ENCODE measurements at regions not wholly inside any gene's neighbourhood (a gene's known extent, or its start where the extent isn't known, plus 50 kb on each side); places are given as distances from the start of the nearest gene placed in this dataset.

DNA sequence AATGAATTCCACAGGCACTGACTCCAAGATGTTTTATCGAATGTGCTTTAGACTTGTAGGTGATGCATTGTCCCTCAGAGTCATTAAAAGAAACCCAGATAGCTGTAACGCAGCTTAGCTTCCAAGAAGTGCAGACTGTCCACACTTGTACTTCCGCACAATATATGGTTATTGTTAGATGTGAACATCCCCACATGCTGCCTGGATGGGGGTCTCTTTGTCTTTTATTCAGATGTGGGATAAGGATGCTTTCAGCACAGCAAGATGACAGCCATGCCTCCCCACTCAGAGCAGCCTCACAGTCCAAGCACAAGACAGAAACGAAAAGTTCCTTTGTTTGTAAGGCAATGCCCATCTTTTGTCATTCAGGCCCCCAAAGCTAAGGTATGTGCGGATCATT lies 416.6 kb downstream of the HRH4 start:
- no peak for DNase-seq (ENCODE audit: low read depth in 3 of 3, low spot score in 1 of 3)

DNA sequence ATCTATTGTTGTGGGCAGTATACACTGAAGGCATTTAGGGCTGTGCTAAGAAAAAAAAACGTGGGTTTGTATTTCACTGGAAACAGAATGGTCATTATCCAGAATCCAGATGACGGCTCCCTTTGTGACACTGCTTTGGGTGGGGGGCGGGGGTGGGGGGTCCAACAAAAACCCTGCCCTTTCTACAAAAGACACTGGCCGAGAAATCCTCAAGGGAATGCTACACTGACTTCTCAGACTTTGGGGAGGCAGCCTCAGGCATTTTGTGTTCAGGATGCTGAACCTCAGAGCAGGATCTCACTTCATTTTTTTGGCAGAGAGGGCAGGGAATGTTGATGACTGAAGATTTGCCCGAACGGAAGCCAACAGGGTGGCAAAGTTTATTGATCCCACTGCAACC lies 417.1 kb downstream of the HRH4 start:
- DNase-seq (ENCODE audit: low read depth in 3 of 3, low spot score in 1 of 3) = no peak

DNA sequence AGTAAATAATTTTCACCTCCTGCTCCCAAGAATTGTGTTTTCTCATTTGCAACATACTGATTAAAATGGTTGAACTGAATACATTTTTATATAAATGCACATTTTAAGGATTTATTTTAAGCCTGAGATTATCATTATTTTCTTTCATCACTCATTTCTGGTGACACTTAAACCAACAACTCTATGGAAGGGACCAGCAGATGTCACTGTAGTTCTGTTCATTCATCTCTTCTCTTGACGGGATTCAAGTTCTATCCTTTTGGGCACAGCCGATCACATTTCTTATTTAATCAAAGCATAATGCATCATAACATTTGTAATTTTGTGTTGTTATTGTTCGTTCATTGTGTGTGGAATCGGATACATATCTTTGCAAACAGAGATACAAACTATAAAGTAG lies 417.9 kb downstream of the HRH4 start:
- DNase-seq (ENCODE audit: low read depth in 3 of 3, low spot score in 1 of 3) = no peak

DNA sequence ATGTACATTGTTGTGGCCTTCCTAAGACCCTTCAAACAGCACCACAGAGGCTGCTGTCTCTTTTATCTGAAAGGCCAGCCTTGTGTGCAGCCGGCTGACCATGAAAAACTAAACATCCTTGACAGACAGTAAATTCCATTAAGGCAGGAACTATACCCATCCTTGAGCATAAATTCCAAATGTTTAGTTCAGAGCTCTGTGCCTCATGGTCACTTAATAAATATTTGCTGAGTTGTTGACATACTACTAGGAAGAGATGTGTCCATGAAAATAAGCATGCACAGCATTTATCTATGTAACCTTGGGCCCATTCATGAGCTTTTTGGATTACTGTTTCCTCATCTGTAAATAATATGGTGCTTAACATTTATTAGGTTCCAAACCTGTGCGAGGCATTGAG lies 424.8 kb downstream of the HRH4 start:
- no peak for DNase-seq (ENCODE audit: low read depth in 3 of 3, low spot score in 1 of 3)

DNA sequence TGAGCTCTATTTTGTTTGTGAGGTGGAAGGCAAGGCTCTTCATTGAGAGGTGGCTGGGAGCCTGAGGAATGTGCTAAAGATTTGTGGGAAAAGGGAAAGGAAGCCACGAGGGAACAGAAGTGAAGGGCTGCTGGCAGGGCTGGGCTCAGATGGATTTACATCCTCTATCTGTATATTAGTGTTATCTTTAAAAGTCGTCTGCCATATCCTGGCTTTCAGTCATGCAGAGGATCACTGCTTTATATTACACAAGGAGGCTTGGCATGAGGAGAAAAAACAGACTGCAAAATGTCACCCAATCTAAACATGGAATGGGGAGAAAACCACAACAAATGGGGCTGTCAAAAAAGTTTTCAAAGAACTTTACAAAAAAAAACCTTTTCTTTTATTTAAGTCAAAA lies 434.4 kb downstream of the HRH4 start:
- no peak for DNase-seq (ENCODE audit: low read depth in 3 of 3, low spot score in 1 of 3)

DNA sequence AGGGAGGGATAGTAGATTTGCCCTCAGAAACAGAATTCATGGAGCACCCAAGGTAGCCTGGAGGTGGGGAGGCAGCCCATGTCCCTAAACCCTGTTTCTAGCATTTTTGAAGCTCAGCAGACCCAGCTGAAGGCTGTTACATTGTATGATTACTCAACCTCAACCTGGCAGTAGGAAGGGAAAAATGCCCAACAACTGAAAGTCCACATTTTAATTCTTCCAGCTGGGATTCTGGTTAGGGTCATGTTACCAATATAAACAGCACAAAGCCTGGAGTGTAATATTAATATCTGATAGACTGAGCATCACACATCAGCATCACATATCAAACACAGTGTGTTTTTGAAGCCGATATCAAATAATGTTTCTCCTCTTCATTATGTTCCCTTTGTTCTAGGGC lies 437.0 kb downstream of the HRH4 start:
- no peak for DNase-seq (ENCODE audit: low read depth in 3 of 3, low spot score in 1 of 3)

DNA sequence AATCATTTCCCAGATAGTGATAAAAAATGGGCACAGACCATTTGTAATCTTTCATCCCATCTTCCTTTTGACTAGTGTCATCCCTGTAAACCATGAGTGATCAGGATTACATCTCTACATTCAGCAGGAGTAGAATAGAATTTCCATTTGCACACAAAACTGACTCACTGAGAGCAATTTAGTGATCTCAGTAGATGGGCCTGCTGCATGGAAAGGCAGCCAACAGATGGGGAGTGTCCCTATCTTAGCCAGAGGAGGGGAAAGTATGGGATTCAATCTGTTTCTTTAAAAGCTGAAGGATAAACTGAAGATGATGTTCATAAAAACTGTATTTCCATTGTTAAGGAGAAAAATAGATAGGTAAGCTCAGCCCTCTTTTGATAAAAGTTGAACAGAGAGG lies 441.7 kb downstream of the ZNF521 start:
- no peak for DNase-seq (ENCODE audit: low read depth in 3 of 3, low spot score in 1 of 3)

DNA sequence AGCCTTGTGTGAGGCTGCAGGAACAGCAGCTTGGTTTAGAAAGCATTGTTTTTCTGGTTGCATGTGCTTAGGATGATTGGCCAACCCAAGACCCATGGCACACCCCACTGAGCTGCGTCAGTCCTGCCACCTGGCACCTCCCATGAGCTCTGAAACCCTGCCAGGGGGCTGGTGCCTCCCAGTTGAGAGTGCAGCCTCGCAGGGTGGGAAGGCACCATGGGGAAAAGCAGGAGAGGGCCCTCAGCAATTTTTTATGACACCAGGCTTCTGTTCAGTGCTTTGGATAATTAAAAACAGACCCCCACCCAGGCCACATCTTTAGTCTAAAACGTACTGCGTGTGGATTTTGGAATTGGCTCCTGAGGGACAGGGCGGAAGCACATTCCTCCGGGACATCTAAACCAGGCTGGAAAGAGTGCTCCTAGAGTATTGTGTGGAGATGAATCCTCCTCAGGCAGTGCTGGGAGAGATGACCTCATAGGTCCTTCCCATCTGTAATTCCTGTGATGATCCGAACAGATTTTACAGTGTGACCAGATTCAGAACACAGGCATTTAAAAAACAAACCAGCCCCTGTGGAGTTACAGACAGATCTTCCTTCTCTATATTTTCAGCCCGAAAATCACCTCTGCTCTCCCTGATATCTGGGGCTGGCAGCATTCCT lies 438.3 kb downstream of the ZNF521 start:
- DNase-seq (ENCODE audit: low read depth in 3 of 3, low spot score in 1 of 3) = no peak

DNA sequence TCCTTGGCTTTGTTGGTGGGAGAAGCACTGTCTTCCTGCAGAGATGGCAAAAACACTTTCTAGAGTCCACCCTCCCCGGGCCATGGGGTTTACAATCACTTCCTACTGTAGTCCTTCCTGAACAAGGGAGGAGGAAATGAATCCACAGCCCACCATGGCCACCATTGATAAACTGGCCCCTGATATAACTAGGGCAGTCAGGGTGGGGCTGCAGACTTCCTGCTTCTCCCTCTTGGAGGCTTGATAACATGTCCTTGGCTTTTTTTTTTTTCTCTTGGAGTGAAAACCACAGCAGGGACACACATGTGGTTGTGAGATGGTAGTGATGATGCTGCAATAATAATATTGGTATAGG lies 437.8 kb downstream of the ZNF521 start:
- no peak for DNase-seq (ENCODE audit: low read depth in 3 of 3, low spot score in 1 of 3)

DNA sequence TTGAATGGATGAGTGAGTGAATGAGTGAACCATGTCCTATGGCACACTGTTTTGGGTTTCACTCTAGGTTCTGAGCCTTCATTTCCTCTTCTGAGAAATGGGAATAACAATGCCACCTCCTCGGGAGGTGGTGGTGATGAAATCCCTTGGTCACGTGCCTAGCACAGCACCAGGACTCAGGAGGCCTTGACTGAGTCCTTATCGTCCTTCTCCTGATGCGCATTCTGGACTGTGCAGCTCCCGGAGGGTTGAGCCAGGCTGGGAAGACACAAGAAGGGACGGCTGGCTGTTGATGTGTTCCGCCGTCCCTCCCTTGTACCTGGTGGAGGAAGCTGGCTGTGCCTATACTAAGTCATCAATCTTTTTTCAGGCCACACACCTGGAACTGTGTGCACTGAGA lies 437.3 kb downstream of the ZNF521 start:
- no peak for DNase-seq (ENCODE audit: low read depth in 3 of 3, low spot score in 1 of 3)

DNA sequence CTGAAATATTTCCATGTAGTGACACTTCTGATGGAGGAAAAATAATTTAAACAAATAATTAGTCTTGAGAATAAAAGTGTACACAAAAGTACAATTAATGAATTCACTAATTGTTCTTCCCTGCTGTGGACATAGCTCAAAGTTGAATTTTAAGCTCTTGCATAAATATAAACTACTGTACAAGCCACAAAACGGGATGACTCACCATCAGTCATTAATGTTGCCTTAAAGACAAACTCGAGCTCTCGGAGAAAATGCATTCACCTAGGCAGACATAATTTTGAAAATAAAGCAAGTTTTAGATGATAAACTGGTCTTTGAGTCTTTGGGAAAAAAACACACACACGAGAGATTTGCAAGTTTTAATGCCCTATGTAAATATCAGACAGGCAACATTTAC lies 436.4 kb downstream of the ZNF521 start:
- DNase-seq (ENCODE audit: low read depth in 3 of 3, low spot score in 1 of 3) = no peak

DNA sequence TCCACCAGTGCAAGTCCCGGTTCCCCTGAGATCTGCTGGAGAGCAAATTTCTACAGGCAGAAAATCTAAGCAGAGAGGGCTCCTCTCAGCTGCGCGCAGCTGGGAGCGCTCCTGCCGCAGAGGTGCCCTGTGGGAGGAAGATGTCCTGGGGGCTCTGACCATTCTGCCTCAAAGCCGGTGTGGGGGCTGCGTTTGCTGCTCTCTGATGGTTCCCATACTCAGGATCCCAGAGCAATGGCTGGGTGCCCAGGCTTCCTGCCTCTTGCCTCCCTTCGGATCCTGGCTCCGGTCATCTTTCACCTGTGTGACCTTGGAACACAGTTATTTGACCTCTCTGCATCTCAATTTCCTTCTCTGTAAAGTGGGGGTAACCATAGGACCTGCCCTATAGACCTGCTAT lies 434.2 kb downstream of the ZNF521 start:
- no peak for DNase-seq (ENCODE audit: low read depth in 3 of 3, low spot score in 1 of 3)

DNA sequence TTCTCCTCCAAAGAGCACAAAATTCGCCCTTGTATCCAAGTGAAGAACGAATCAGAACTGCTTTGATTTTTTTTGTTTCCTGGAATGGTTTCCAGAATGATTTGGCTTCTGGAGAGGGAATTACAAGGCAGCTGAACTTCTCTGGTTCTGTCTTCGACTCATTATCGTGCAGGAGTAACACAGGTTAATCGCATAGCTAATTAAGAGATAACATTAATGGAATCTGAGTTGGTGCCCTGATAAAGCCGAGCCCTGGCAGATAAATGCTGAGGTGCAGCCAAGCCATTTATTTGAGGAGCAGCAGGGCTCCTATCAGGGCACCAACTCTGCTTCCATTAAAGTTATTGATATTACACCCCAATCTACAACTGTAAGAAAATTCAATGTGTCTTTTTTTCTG lies 433.7 kb downstream of the ZNF521 start:
- DNase-seq (ENCODE audit: low read depth in 3 of 3, low spot score in 1 of 3) = no peak

DNA sequence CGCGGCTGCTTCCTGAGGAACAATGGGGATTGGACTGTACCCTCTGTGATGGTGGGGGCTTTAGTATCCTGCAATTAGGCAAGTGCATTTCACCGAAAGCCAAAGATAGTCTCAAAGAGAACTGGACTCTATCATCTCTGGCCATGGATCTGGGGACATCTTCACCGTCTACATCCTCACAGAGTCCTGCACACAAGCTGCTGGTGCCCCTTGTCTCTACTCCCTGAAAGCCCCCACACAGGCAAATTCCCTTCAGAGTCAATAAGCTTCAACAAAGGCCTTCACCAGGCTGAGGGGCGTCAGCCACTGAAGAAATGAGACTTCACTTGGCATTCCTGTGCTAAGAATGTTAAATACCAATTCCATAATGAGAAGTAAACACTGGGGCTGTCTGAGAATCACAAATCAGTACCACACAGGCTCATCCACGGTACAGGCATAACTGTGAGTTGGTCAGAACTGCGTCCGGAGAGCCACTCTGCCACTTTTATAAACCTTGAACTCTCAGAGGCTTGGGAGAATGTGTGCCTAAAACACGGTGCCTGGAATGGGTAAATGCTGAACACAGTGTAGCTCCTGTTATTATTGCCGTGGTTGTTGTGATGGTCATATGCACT lies 432.7 kb downstream of the ZNF521 start:
- DNase-seq (ENCODE audit: low read depth in 3 of 3, low spot score in 1 of 3) = no peak

DNA sequence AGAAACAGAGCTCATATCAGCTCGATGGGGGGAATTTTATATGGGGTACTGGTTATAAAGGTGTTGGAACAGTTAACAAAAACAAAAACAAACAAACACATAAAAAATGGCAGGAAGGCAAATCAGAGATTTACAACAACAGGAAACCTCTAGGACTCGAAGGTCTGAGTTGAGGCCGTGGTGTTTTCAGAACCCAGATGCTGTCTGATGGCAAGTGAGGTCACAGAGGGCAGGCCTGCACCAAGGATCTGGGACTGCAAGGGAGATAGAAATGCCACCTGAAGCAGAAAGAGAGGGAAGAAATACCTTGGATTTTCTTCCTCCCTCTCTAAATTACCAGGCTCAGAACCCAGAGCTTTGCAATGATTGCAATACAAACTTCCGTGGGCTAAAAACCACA lies 429.5 kb downstream of the ZNF521 start:
- no peak for DNase-seq (ENCODE audit: low read depth in 3 of 3, low spot score in 1 of 3)

DNA sequence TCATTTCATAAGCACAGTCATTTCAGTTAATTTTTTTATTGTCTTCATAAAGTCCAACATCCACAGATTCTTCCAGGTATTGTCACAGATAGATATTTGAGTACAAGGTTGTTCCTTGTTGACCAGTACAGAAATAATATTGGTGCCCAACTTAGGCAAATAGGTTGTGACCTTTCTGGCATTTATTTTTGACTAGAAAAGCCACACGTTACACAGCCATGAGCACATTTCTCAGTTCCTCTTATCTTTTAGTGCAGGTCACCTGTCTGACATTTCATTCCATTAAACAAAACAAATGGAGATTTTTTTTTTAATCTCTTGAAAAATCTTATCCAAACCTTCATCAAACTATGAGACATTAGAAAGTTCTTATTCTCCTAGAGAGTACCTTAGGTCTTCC lies 428.8 kb downstream of the ZNF521 start:
- no peak for DNase-seq (ENCODE audit: low read depth in 3 of 3, low spot score in 1 of 3)

DNA sequence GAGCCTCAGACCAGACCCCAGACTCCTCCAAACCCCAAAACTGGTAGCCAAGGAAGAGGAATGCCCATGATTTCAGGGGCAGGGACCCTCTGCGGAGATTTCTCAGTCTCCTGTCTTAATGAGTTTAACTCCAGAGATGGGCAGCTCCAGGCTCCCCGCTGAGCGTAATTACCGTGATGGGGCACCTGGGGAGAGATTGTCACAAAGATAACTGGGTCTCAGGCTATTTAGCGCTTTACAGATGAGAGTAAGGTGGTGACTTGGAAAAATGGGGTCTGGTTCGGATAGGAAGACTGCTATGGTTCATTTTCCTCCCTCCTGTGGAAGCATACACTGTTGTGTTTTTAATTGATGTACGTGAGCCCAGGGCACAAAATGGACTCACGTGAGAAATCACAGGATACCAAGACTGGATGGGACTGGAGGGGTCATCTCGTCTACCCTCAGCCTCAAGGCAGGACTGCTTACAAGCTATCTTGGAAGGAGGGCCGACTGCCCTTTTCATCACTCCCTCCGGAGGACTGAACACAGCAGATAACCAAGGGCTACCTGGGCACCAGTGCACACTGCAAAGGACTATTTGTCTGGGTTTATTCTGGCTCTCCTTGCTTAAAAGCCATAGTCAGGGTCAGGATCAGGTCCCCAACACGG lies 427.8 kb downstream of the ZNF521 start:
- no peak for DNase-seq (ENCODE audit: low read depth in 3 of 3, low spot score in 1 of 3)

DNA sequence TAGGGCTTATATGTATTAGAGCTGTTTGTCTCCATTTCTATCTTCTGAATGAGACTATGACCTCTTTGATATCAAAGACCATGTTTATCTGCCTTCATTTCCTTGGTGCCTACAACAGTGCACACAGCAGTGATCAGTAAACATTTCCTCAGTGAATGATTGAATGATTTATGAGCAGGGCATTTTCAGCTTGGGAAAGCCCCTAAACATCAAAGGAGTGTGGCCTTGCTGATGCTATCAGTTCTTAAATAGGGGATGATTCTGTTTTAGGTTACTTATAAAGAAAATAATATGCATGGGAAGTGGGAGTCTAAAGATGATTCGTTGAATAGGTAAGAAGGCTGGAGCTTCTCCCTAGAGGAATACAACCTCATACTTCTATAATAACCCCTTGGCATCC lies 425.3 kb downstream of the ZNF521 start:
- DNase-seq (ENCODE audit: low read depth in 3 of 3, low spot score in 1 of 3) = no peak

DNA sequence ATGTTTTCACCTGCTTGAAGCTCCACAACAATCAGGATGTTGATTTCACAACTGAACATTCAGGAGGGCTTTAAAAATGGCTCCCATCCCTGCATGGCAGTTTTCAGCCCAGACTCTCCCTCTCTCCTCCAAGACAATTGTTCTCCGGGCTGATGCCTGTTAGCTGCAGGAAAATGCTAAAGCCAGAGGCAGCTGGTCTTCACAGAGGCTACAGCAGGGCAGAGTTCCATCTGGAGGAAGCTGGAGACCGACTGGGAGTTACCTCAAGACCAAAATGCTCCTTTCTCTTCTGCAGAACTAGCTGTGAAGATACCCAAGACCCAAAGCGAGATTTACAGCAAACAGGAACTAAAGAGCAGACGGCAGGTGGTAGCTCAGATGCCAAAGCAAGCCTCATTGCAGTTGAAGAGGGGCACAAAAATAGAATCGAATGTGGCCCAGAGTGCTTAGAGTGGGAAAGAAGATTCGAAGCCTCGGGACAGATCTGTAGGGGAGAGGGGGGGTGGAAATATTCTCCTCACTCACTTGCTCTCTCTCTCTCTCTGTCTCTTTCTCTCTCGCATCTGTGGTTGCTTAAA lies 423.6 kb downstream of the ZNF521 start:
- no peak for DNase-seq (ENCODE audit: low read depth in 3 of 3, low spot score in 1 of 3)

DNA sequence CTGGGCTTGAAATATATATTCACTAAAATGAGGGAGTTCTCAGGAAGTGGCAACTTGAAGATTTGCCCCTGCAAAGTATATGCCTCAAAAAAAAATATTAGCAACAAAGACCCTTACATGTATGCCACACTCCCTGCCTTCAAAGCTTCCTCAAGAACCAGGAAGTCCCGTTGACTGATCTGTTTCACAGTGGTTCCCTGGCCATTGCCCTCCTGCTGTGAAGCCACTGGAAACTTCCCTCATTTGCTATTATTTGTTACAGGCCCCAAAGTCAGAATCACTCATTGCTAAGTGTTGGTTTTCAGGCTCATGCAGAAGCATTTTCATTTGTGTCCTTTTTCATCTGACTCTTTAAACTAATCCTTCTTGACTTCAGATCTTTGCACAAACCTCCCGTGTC lies 421.5 kb downstream of the ZNF521 start:
- no peak for DNase-seq (ENCODE audit: low read depth in 3 of 3, low spot score in 1 of 3)

DNA sequence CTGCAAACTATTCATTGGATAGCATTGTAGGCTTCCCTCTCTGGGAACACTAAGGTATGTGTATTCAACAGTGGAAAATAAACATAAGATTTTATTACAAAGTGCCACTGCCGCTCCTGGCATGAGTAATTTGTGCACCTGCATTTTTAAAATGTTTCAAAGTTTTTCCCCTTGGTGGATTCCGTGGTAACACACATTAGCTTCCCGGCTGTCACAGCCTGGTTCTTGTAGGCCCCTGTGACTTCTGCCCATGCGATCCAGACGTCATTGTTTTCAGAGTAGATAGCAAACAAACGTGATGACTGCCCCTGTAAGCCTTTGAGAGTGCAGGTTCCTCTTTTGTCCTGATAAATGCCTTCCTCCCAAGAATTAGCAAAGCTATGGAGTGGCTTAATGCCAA lies 421.0 kb downstream of the ZNF521 start:
- DNase-seq (ENCODE audit: low read depth in 3 of 3, low spot score in 1 of 3) = no peak

DNA sequence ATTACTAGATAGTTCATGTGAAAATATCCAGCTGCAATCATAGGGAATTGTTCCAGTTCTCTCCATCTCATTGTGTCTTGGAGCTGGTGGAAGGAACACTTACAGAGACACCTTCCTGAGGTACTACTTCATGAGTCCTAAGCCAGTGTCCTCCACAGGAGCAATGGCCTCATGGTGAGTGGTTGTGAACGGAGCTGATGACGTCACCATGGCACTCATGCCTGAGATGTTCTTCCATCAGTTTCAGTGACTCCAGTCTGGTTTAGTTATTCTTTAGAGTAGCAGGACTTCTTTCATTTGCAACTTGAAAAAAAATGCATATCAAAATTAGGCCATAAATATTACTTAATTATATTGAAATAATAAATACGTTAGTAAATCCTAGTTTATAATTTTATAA lies 418.6 kb downstream of the ZNF521 start:
- DNase-seq (ENCODE audit: low read depth in 3 of 3, low spot score in 1 of 3) = no peak
